Fibroblast of gingiva (primary cell): ENCODE measurements at regions not wholly inside any gene's neighbourhood (a gene's known extent, or its start where the extent isn't known, plus 50 kb on each side); places are given as distances from the start of the nearest gene placed in this dataset.

Experiments used
- DNase-seq: peaks from one replicate; pipeline ENCODE4 v3.0.0-alpha.2; 2011; ENCODE audit warnings: low read depth

DNA sequence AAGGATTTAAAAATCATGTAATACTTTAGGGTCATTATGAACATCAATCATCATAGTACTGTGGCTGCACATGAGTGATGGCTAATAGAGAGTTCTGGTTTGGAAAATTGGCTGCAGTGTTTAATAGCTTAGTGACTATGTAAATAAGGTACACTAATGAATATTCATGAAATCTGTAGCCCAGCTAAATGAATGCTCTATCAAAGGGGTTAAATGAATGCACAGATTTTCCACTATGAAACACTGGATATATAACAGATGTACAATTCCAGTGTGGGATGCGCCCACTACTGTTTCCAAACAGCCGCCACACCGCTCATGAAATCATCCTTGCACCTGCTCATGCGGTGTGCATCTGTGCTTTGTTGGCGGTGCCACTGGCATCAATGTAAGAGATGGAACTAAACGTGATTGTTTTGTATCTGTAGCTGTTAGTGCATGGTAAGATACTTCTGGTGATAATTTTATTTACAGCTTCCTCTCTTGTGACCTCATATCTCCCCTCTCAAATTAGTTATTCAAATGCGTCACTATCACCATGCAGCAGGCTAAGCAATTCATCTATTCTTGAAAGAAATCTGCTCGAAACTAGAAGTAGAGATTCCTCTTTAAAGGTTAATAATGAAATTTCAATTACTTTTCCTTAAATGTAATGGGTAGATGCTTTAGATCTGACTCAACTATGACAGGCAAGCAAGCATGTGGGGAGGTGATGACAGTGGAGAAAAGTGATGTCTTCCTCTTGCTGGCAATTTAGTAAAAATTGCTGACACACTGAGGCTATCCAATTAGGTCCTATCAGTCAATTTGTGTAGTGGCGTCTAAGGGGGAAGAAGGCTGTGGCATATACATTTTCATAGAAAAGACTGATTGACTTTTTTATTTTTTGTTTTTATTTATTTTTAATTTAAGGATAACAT, 433.6 kb downstream of the AEBP2 start:
- no peak for DNase-seq

DNA sequence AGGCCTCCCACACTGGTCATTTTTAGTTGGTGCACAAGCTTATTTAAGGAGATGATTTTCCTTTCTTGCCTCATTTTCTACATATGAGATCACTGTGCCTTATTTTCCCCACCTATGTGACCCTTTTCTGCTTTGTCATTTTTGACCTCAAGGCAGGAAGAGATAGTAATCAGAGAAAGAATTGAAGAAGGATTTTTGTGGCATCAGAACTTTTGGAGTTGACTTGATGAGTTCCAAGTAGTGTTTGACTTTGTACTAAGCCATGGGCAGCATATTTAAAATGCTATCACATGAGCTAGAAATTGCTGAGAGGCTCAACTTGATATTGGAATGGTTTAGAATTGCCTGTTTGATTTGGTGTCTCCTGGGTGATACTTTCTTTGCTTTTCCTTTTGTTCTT, 440.8 kb downstream of the AEBP2 start:
- DNase-seq, result no peak

DNA sequence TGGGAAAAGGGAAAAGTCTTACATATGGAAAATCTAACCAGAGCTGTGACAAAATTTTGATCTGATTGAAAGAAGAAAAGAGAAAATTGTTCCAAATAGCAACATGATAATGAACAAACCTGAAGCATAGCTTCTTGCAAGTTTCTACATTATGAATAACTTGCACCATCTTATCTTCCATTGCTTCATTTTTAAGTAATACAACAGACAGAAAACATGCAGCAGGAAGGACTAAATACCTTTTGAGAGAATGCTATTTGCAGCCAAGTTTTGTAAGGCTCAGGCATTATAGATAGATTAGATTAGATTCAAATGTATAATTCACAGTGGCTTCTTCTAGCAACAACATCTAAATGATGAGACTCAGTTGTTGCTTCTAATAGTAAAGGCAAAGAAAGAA, 441.4 kb downstream of the AEBP2 start:
- DNase-seq, result no peak

DNA sequence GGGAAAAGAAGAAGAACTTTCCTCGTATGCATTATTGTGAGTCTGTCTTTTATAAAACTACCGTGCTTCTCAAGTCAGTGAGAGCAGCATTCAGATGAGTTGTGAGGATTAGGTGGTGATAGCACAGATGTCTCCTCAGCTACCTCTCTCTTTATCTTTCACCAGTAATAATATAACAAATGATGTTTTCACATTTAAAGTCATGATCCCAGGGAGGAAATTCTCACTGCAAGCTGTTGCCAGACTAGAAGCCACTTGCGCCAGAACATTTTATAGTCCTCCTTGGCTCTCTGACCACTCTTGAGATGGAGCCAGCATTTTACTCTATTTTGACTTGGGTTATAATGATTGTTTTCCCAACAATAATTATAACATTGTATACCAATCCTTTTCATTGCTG, 443.1 kb downstream of the AEBP2 start:
- DNase-seq, result no peak

DNA sequence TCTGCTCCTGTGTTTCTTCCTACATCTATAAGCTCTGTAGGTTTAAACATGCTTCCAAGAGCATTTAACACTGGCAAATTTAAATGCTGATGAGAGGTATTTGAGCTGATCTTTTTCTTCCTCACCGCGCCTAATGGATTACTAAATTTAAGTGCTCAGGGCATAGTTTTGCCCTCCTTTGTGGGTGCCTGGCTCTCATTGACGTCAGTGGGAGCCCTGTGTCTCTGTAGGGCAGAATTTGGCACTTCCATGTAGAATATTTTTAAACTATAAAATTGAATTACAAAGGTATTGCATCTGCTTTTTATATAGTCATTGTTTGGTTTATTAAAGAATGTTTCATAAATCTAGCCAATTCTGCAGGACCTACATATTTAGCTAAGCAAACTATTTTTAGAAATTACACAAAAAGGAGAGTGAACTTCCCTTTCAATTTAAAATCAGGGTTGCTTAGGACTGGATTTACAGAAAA, 444.8 kb downstream of the AEBP2 start:
- peak; percentile 43 for DNase-seq

DNA sequence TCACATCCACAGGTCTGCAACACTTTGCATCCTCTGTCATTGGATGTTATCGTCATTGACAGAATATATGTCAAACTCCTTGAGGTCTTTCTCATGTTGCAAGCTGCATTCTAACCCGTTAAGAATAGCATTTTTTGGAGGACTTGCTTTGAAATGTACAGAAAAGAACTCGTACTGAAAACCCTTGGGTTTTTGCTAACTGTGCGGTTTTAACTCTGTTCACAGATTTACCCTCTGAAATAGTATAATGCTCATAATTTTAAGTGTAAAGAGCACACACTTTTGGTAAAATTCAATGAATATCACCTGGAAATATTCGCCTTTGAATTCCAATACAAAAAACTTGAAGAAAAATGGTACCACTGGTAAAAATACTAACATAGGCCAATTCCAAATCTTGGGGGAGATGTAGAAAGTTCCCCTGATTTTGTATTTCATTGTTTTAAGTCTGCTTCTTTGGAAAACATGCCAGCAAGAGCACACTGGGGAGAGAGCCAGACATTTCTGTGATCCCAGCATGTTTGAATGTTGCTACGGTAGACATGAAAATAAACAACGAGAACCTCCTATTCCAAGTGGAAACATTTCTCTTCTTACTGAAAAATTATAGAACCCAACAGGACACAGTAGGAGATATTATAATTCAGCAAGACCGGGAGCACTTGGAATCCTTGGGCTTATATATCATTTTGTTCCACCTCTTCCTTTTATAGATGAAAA, 446.0 kb downstream of the AEBP2 start:
- DNase-seq, result peak; percentile 50

DNA sequence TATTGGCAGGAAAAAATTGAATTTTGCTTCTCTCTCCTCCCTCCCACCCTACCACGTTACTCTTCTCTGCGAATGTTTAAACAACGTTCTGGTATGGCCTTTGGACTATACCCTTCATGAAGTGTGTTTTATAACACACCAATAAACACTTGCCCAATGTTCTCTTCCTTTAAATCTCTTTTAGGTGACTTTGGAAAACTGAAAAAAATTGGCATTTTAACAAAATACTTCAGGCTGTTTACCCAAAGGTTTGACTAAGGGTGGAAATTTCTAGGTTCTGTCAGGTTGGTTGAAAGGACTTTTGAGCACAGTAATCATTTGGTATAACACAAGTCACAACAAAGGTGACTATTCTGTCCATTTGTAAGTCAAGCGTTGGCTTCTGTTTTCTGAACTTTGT, 446.8 kb downstream of the AEBP2 start:
- DNase-seq, result no peak

DNA sequence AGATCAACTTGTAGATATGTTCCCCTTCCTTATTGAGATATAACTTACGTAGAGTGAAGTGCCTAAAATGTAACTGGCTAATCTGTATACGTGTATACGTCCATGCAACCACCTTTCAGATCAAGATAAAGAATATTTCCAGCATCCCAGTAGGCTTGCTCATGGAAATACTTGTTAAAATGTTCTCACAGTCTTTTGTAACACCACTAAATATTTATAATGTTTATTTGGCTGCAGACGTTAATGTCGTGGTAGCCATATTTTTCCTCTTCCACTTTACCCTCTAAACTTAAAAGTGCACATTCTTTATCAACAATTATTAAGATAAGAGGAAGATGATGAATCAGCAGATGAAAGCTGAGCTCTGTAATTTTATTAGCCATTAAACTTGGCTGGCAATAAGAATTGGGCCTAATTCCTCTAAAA, 447.4 kb downstream of the AEBP2 start:
- no peak for DNase-seq

DNA sequence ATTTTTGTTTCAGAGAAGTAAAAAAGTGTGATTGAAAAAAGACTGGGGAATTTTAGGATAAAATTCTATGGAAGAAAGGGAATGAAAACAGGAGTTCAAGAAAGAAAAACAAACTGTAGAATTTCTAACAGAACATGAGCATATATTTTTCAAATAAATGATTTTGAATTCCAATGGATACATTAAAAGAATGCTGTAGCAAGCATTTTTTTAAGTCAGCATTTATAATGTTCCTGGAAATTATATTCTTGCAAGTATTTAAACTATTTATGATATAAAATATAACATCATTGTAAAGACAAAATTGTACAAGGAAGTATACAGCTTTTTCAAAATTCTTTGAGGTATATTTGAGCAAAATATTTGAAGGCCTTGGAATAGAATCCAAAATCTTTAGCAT, 450.7 kb downstream of the AEBP2 start:
- no peak for DNase-seq

DNA sequence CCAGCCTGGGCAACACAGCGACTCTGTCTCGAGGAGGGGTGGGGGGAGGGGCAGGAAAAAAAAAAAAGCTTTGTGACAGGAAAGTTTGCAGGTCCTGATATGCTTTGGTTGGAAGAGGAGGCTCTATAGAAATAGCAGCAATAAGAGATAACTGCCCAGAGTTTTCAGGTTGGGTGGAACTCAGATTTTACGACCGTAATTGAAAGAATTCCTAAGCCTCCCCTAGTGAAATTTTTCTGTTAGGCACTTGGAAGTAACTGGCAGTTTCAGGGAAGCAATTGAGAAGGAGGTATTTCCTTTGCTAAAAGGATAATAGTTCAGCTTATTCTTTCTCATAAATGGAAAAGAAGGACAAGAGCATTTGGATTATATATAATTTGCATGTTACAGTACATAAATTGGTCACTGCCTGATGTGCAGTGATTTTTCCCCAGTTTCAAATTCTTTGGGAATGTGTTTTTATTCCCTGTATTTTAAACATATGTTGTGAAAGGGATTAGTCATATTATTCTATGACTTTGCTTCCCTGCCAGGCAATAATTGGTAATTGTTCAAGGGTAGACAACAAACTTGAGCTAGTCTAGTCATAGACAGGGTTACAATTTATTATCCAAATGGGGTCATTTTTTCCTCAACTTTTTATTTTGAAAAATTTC, 452.8 kb downstream of the AEBP2 start:
- DNase-seq, result peak; percentile 9

DNA sequence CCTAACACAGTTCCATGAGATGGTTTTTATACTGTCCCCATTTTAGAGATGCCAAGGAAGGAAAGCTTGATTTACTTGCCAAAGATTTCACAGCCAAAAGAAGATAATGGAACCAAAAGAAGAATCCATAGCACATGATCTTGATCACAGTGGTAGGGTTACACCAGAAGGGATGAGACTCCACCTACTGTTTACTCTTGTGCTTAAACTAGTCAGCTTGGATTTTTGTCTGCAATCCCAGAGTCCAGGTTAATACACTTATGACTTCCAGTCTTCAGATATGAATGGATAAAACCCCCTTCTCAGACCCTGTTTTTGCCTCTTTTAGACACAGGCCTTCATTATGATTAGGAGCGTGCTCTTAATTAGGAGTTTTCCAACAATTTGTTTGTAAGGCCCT, 454.2 kb downstream of the AEBP2 start:
- peak; percentile 54 for DNase-seq

DNA sequence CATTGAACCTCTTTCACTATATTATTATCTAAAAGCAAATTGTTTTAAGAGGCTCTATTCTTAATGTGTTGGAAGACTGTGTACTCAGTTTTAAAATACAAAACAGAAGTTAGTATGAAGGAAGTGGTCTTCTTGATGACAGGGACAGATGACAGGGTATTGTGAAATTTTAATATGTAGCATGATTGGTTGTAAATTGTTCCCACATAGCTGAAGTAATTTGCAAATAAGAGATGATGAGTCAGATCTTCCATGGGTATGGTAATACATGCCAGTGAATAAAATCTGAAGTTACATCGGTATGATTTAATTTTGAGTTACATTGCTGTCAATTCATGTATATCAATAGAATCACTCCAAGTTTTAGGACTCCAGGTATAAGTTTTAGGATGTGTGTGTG, 454.8 kb downstream of the AEBP2 start:
- DNase-seq, result peak; percentile 85

DNA sequence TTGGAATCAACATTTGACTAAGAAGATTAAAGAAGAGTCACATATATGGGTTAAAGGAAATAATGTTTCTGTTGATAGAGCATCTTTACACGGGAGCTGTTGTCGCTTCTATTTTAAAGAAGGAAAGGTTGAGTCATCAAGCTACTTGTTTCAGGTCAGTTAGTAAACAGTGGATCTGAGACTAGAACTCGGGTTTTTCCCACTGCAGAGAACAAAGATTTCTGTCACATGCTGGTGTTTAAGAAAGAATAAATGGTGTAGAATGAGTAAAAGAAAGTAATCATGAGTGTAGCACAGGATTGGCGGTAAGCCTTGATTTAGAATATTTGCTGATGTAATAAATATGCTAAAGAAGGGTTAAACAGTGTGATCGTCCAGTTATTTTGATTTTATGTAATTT, 455.5 kb downstream of the AEBP2 start:
- no peak for DNase-seq

DNA sequence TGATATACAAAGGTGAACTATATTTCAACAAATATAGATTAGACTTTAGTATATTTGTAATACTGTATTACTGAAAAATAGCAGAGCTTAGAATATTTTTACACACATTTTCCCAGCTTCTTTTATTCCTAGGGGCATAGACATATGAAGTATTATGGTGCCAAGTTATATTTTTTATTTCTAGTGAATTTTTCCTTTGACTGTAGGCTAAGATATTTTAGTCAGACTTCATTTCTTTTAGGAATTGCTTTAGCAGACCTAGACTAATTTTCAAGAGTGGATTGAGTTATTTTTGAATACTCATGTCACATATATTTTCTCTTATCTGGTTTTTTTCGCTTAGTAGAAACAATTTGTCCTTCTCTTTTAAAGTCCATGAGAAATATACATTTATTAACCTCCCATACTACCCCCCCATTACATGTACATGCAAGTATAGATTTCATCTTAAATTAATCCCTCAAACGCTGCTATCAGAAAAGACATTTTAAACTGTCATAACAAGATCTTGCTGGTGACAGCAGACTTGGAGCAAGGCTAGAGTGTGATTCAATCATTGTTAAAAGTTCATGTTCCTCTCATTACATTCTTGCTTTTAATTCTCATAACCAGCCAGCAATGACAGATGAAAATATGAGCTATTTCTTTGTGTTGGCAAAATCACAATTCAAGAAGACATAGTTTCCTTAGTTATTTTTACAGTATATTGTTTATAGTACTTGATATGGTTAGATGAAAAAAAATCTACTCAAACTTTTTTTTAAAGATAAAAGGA, 456.1 kb downstream of the AEBP2 start:
- DNase-seq, result peak; percentile 17

DNA sequence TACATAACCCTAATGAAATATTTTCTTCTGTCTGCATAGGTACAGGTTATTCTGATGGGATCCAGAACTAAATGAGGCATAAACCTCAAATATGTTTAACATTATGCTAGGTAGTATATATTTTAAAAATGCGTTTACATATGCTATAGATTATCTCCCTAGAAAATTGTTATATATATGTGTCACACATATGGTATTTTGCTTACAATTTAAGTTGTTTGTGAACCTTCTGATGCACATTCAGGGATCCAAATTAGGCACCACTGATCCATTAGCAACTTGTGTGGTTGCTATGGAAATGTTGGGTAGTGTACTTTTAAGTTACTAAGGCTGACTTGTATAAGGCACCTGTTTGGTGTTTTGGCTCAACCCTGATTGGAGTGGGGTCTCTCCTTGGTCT, 456.7 kb downstream of the AEBP2 start:
- no peak for DNase-seq

DNA sequence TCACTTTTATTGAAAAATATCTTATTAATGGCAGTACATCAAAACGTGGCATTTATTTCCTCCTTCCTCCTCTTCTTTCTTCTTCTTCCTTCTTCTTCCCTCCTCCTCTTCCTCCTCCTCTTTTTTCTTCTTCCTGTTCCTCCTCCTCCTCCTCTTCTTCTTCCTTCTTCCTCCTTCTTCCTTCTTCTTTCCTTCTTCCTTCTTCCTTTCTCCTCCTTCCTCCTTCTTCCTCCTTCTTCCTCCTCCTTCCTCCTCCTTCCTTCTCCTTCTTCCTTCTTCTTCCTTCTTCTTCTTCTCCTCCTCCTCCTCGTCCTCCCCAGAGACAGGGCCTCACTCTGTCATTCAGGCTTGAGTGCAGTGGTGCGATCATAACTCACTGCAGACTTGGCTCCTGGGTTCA, 457.2 kb downstream of the AEBP2 start:
- DNase-seq, result no peak

DNA sequence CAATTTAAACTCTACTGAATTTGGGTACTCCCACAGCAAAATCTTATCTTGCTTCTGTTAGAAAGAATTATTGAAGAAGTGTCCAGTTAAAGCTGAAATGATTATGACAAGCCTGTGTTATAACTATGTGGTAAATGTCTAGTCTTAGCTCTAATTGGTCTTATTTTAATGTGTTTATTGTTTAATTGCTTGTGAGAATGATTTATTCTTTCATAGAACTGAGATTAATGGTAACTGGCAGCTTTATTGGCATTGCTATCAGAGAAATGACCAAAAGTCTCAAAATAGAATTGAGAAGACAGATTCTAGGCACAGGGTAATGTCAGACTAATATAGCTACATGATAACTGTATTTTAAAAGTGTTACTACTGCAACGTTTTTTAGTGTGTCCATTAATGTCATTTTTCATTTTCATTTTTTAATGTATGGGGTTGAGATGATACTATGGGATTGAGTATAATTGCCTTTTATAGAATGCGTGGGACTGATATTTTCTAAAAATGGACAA, 458.7 kb downstream of the AEBP2 start:
- no peak for DNase-seq

DNA sequence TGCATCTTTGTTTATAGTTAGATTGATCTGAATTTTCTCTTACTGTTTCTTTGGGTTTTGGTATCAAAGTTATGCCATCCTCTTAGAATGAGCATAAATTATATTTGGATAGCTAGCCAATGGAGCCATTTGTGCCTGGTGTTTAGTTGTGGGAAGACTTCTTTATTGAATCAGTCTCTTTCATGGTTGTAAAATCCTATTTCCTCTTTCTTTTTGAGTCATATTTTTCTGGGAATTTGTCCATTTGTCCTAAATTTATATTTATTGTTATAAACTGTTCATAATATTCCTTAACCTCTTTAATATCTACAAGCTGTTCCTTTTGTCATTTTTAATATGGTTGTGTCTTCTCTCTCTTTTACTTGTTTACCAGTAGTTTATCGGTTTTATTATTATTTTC, 462.5 kb downstream of the AEBP2 start:
- DNase-seq, result no peak

DNA sequence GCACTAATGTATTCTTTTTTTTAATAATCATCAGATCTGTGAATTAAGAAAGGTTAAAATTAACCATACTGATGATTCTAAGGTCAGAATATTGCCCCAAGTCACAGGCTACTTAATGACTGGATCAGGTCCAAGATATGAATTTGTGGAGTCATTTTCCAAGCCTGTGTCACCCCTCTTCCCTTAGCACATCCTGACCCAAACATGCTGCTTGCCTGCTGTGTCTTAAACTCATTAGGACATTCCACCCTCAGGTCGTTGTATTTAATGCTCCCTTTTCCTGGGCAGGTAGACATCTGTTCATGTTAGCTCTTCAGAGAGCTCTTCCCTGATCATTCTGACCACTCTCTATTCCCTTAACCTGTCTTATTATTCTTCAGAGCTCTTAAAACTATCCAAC, 463.5 kb upstream of the PDE3A start:
- DNase-seq, result no peak

DNA sequence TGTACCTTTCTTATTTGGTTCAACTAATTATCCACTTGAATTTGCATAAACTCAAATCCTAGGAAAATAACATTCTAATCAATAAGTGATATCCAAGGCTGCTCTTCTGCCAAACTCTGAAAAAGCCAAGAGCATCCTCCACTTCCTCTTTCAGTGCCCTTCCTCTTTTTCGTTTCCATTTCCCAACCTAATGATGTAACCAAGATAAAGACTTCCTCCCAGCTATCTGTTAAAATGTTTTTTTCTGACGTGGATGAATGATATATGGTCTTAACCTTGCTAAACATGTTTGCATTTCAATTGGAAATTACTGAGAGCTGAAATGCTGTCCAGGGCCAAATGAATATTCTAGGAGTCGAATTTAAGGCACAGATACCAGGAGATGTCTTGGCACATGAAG, 459.5 kb upstream of the PDE3A start:
- DNase-seq, result no peak

DNA sequence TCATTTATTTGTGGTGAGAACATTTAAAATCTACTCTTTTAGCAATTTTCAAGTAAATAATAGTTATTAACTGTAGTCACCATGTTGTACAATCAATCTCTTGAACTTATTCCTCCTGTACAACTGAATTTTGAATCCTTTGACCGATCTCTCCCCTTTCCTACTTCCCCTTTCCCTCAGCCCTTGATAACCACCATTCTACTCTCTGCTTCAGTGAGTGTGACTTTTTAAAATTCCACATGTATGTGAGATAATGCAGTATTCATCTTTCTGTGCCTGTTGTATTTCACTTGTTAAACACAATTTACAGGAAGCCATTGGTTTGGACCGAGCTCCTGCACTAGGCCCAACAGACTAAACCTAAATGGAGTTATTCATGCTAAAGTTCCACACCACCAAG, 458.9 kb upstream of the PDE3A start:
- no peak for DNase-seq

DNA sequence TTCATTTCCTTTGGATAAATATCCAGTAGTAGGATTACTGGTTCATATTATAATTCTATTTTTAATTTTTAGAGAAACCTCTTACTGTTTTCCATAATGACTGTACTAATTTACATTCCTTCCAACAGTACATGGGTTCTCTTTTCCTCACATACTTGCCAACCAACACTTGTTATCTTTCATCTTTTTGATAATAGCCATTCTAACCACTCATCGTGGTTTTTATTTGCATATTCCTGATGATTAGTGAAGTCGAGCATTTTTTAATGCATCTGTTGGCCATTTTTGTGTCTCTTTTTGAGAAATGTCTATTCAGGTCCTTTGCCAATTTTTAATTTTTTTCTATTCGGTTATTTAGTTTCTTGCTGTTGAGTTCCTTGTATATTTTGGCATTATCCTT, 457.7 kb upstream of the PDE3A start:
- no peak for DNase-seq
